HG03196 (cell line): ENCODE measurements at regions not wholly inside any gene's neighbourhood (a gene's known extent, or its start where the extent isn't known, plus 50 kb on each side); places are given as distances from the start of the nearest gene placed in this dataset.
"Not testable (repeated sequence)": the region's sequence is repeated elsewhere in the genome, so short reads cannot be mapped to it uniquely, and the experiment has no call there.

Source experiments
- ATAC-seq: cut with Tn5 transposase; IDR thresholded peaks from one replicate; pipeline ENCODE4 v1.9.1; 2021; ENCODE audit not compliant: unreplicated experiment

GRCh38 chr9:107586493-107586892, 96.9 kb upstream of the KLF4 start:
- ATAC-seq, result no peak

DNA sequence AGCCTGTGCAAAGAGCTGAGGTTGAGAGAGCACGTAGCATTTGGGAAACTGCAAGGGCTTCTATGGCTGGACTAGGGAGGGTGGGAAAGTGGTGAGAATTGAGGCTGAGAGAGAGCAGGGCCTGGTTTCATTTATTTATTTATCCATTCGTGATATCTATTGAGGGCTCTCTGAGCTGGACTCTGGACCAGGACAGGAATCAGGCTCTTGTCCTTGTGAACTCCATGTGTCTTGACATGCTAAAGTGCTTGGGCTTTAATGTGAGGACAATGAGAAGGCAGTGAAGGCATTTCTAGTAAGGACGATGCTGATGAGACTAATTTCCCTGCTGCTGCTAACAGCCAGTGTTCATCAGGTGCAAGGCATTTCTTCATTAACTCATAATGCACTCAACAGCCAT, 95.9 kb upstream of the KLF4 start:
- no peak for ATAC-seq

DNA sequence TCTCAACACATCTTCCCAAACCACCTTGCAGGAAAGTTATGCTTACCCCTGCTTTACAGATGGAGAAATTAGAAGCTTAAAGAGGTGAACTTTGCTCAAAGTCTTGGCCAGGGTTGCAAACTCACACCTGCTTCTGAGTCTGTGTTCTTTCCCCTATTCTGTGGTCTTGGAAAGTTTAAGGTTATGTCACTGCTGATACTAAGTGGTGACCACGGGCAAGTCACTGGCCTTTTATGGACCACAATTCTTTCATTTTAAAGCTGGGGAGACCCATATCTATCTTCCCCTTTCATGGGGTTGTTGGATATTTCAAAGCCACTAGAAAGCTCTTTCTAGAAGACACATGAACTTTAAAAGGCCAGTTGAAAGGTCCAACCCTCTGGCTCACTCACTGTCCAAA, 95.4 kb upstream of the KLF4 start:
- ATAC-seq, result no peak

DNA sequence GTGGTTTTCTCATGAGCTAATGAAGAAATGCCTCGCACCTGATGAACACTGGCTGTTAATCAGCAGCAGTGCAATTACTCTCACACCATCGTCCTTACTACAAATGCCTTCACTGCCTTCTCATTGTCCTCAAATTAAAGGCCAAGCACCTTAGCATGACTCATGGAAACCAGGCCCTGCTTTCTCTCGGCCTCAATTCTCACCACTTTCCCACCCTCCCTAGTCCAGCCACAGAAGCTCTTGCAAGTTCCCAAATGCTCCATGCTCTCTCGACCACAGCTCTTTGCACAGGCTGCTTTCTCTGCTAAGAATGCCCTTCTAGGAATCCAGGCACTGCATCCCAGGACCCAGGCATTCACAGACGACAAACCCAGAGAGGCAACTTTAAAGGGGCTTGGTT, 94.6 kb upstream of the KLF4 start:
- no peak for ATAC-seq

- no peak for ATAC-seq
Measured at GRCh38 chr9:107577140-107577776, 87.7 kb upstream of the KLF4 start.

DNA sequence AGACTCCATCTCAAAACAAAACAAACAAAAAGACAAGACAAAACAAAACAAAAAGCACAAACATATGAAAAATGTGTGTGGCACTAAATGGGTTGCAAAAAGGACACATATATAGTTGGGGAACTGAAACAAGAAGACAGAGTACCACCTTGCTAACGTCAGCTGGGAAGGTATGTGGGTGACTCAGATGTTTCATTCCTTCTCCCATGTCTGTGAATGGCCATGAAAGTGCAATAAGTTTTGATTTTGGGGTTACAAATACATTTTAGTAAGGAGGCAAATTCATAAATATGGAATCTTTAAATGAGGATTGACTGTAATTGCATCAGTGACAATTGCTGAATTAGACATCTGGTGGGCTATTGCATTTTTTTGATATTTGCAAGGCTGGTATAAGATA, 81.6 kb upstream of the KLF4 start:
- no peak for ATAC-seq

DNA sequence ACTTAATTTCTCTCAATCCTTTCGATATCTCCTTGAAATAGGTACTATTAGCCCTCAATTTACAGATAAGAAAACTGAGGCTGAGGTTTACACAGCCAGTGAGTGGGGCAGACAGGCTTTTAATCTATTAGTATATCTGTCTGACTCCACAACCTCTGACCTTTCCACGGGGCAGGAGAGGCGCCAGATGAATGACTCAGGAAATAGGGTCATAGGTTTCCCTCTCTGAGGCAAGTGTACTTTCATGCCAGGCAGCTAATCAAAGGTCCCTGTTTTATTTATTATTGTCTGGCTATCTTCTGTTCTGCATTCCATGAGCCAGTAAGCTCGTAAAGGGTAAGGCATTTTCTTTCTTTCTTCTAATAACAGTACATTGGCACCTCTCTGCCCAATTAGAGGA, 79.6 kb upstream of the KLF4 start:
- ATAC-seq, result no peak

- not testable (repeated sequence) for ATAC-seq
Measured at GRCh38 chr9:107568406-107568805, 78.8 kb upstream of the KLF4 start.

DNA sequence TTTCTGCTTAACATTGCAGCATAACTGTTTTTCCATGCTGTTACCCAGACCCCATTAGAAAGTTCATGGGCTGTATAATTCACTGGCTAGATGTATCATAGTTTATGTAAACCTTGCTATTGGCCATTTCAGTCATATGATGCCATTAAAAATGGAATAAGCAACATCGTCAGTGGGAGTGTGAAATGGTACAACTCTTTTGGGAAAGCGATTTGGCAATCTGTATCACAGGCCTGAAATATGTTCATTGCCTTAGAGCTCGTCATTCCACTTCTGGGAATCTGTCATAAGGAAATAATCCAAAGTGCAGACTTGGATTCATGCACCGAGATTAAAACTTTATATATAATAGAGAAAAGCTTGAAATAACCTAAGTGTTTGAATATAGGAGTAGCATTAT, 77.9 kb upstream of the KLF4 start:
- ATAC-seq, result no peak

DNA sequence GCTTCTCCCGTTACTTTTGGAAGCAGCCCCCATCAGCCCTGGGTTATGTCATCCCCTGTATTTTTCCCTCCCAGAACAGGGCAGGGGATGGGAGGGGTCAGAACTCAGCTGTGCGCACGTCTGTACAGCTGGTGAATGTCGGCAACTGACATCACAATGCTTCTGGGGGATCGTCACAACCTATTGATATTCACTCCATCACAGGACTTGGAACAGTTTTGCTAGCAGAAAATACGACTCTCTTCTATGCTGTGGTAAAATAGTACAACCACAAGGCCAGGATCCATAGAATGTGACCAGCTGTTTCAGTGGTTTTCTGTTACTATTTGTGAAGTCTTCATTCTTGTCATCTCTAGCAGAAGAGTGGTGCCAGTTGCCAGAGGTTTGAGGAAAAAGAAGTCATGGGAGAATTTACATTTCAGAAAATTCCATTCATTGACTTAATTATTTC, 77.1 kb upstream of the KLF4 start:
- no peak for ATAC-seq

- ATAC-seq, result no peak
Measured at GRCh38 chr9:107562798-107563197, 73.2 kb upstream of the KLF4 start.

GRCh38 chr9:107559494-107560086, 70.0 kb upstream of the KLF4 start:
- no peak for ATAC-seq

- ATAC-seq, result no peak
Measured at GRCh38 chr9:107557236-107557990, 67.8 kb upstream of the KLF4 start.

GRCh38 chr9:107554636-107555035, 65.1 kb upstream of the KLF4 start:
- no peak for ATAC-seq

DNA sequence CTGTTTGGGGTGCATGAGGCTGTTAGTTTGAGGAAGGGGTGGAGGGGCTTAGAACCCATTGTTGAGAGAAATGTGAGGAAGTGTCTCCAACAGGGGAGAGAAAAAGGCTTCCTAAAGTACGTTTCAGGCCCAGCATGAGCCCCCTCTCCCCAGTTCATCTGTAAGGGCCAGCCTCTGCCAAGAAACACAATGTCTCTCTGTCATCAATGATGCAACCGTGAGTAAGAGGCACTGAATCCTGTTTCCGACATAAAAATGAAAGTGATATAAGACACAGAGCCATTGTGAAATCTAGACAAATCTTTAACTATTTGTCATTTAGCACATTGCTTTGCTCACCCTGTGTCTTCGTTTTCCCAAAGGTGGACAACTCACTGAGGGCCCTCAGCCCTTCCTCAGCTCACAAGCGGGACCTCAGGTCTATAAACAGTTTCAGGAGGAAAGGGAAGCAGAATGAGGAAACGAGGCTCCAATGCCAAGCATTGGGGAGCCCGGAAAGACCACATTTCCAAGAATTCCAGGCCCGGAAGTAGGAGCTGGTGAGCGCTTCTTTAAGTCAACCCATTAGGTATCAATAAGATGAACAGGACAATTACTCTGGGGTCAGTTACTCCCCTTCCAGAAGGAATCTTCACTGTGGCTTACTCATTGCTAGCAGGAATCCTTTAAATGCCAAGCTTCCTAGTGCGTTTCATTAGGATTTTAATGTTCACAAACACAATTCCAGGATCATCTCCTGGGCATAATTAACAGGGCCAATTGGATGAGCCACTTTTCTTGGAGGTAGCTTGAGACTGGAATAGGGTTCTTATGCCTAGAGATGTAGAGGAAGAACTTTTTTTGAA, 59.0 kb upstream of the KLF4 start:
- no peak for ATAC-seq

GRCh38 chr9:107547772-107548297, 58.3 kb upstream of the KLF4 start:
- no peak for ATAC-seq

DNA sequence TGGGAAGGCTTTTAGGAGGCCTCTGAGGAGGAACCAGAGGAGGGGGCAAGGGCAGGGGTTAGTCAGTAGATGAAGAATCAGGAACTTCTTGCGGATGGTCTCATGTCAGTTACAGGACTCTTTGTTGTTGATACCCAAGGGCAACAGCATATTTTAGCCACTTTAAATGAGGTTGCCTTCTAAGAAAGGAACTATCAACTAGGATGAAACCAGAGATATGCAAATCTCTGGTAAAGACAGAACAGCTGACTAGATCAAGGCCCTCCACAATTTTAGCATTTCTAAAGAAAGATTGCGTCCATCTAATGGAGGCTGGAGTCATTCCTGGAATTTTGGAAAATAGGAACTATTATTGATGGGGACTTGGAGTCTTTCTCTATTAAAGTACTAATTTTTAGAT, 57.7 kb upstream of the KLF4 start:
- ATAC-seq, result no peak

DNA sequence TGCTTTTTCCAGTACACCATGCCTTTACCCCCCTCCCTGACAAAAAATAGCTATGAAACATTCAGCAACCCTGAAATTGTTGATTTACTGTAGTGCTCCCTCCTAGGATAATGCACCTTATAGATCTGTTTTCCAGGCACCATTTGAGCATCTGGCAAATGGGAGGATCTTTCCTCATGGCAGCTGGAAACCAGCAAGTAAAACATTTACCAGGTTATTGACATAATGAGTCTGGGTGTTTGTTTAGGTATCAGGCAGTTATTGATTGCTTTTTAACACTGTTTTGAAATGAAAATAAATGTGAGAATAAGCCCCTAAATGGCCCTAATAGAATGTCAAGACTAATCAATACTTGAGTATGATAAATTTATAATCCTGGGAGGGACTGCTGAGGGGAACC, 57.3 kb upstream of the KLF4 start:
- ATAC-seq, result no peak

DNA sequence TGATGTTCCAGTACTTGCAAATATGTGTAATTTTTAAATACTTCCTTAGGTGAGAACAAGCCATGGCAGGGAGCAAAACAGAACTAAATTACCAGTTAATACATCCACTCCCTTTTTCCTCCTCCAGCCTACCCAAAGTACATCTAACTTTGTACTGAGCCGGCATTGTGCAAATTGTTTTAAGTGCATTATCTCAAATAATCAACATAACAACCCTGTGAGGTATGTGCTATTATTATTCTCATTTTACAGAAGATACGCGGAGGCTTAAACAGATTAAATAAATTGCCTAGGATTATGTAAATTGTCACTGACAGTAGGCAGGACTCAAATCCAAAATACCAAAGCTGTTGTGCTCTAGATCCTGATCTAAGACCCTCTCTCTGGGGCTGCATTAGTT, 55.5 kb upstream of the KLF4 start:
- ATAC-seq, result no peak

DNA sequence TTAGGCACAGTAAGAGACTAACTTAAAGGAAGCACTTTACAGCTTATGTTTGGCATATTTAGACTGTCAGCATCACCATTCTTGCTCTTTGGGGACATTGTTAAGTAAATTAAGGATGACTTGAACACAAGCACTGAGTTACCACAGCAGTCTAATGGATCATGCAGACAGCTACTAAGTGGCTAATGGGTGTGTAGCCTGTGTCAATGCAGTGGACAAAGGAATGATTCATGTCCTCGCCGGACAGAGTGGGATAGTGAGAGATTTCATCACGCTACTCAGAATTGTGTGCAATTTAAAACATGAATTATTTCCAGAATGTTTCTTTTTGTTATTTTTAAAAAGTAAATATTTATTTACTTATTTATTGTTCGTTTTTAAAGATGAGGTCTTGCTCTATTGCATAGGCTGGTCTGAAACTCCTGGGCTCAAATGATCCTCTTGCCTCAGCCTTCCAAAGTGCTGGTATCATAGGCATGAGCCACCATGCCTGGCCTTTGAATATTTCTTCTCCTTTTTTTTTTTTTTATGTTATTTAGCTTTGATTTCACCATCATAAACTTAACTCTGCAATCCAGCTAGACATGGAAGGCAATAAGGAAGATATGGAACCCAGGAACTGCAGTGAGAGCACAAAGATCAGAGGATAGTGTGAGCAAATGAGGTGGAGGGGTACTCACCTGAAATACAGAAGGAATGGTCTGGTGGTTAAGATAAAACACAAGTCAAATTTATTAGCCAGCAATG, 53.0 kb upstream of the KLF4 start:
- no peak for ATAC-seq

DNA sequence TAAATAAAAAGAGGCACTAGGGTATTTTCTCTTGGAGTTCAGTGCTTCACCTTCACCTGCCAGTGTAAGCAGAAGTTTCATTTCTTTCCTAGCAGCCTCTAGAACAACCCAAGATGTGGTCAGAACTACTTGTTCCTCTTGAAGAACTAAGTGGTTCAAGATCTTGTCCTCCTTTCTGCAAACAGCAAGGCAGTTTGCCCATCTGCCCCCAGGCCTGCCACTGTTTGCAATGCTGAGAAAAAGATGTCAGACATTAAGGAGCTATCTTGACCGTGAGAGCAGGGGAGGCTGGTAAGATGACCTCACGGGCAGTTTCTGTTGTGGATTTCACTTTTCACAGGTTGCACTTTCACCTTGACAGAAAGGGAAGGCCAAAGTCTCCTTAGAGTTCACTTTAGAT, 52.0 kb upstream of the KLF4 start:
- ATAC-seq, result no peak
